CD4-positive, alpha-beta T cell (primary cell): ENCODE measurements at regions not wholly inside any gene's neighbourhood (a gene's known extent, or its start where the extent isn't known, plus 50 kb on each side); places are given as distances from the start of the nearest gene placed in this dataset.
"Not testable (repeated sequence)": the region's sequence is repeated elsewhere in the genome, so short reads cannot be mapped to it uniquely, and the experiment has no call there.

ENCODE experiments used
- ATAC-seq: fragments of 200-7000 bp; cut with Tn5 transposase; one replicate; pipeline ENCODE4 v1.10.0; 2022; ENCODE audit warnings: mild to moderate bottlenecking; ENCODE audit not compliant: poor library complexity
- CTCF ChIA-PET: fragments of 350-600 bp; sonication (Branson Sonifier 250); formaldehyde crosslinking; loops from one replicate; lab custom pipeline; 2021; ENCODE audit warnings: antibody characterized with exemption, inconsistent platforms; lab: Charles Lee
- POLR2A ChIA-PET: fragments of 350-600 bp; sonication (Branson Sonifier 250); formaldehyde crosslinking; loops from one replicate; lab custom pipeline; 2021; ENCODE audit warnings: antibody characterized with exemption, inconsistent platforms; lab: Charles Lee
- DNase-seq, 14 experiments: peaks; one replicate each; pipeline ENCODE4 v3.0.0-alpha.2; 2013 to 2020; ENCODE audit warnings: mixed read lengths in 2 of 14
- H3K27ac ChIP-seq, 2 donors: one replicate each; pipeline versions ENCODE4 v1.5.1 to v1.7.0; 2013; ENCODE audit warnings: low read length in 2 of 2, low read depth in 1 of 2, mild to moderate bottlenecking in 1 of 2
- H3K27me3 ChIP-seq, 2 experiments: 1 replicate in 1 of 2; 2 replicates in 1 of 2; pipeline versions ENCODE4 v1.6.1 to v1.7.0; 2013; ENCODE audit warnings: low read length in 2 of 2, control low read depth in 1 of 2, mild to moderate bottlenecking in 1 of 2, moderate library complexity in 1 of 2; ENCODE audit not compliant: insufficient read depth in 2 of 2, control insufficient read depth in 1 of 2
- H3K36me3 ChIP-seq: one replicate; pipeline ENCODE4 v1.6.1; 2013; ENCODE audit warnings: low read length, control low read depth; ENCODE audit not compliant: insufficient read depth
- H3K4me1 ChIP-seq: one replicate; pipeline ENCODE4 v1.6.1; 2013; ENCODE audit warnings: low read length, control low read depth; ENCODE audit not compliant: insufficient read depth
- H3K4me3 ChIP-seq: one replicate; pipeline ENCODE4 v1.5.1; 2013; ENCODE audit warnings: mild to moderate bottlenecking, low read length, moderate library complexity
- H3K9me3 ChIP-seq, 2 experiments: 1 replicate in 1 of 2; 2 replicates in 1 of 2; pipeline versions ENCODE4 v1.6.1 to v1.7.0; 2013; ENCODE audit warnings: low read length in 2 of 2, mild to moderate bottlenecking in 2 of 2, control low read depth in 1 of 2, moderate library complexity in 1 of 2; ENCODE audit not compliant: control insufficient read depth in 1 of 2, insufficient read depth in 1 of 2
- H3K27ac Mint-ChIP-seq: one replicate; pipeline ENCODE4 v1.8.0; 2020; ENCODE audit warnings: mixed read lengths
- H3K27me3 Mint-ChIP-seq: one replicate; pipeline ENCODE4 v1.8.0; 2021; ENCODE audit warnings: mixed read lengths
- H3K36me3 Mint-ChIP-seq: one replicate; pipeline ENCODE4 v1.8.0; 2021; ENCODE audit warnings: low read depth, mixed read lengths
- H3K4me1 Mint-ChIP-seq: one replicate; pipeline ENCODE4 v1.8.0; 2021; ENCODE audit warnings: low read depth, mixed read lengths
- H3K4me3 Mint-ChIP-seq: one replicate; pipeline ENCODE4 v1.8.0; 2020; ENCODE audit warnings: mild to moderate bottlenecking, mixed read lengths
- H3K9me3 Mint-ChIP-seq: one replicate; pipeline ENCODE4 v1.8.0; 2020; ENCODE audit warnings: mixed read lengths
- intact Hi-C, 2 experiments: fragments of 100-400 bp; cut with DNase I in 1 of 2; cut with micrococcal nuclease in 1 of 2; formaldehyde crosslinking; loops; one replicate each; pipeline versions ENCODE4 v1.15.1 to v1.9.0; 2023 to 2025; cut with DNase I, micrococcal nuclease
- TF ChIP-seq, protein P1 (sequence below): fragments of 200-600 bp; IDR thresholded peaks from one replicate; pipeline ENCODE4 v1.8.0; 2022; ENCODE audit warnings: antibody characterized with exemption, mild to moderate bottlenecking

DNA sequence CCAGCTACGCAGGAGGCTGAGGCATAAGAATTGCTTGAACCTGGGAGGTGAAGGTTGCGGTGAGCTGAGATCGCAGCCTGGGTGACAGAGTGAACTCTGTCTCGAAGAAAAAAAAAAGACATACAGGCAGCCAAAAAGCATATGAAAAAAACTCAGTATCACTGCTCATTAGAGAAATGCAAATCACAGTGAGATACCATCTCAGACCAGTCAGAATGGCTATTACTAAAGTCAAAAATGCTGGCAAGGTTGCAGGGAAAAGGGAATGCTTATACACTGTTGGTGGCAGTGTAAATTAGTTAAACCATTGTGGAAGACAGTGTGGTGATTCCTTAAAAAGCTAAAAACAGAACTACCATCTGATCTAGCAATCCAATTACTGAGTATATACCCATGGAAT lies 123.1 kb downstream of the CHIC2 start:
- no peaks in the 10 kb centered on the region for H3K4me1 ChIP-seq
- Mint-ChIP-seq H3K27ac (no peak overlapping the region), H3K27me3 (peaks cover 7% of the 10 kb centered on the region), H3K36me3 (no peaks in the 10 kb centered on the region), H3K9me3 (peaks cover 5% of the 10 kb centered on the region), H3K4me3 (no peak overlapping the region), H3K4me1 (no peaks in the 10 kb centered on the region)
- intact Hi-C loops = no loop called here
- DNase-seq = no peak
- no peak for ATAC-seq
- no peak overlapping the region for H3K27ac ChIP-seq
- no peak overlapping the region for H3K4me3 ChIP-seq
- ChIA-PET CTCF (interaction anchor here (0.7 kb wide), 1 partner anchor 1181 kb away, joined by 3 read pairs; no protein-coding TSS in a partner anchor), POLR2A (interaction anchor here (0.7 kb wide), 1 partner anchor 11 kb away, joined by 4 read pairs; no protein-coding TSS in a partner anchor)
- TF ChIP-seq, protein P1, sequence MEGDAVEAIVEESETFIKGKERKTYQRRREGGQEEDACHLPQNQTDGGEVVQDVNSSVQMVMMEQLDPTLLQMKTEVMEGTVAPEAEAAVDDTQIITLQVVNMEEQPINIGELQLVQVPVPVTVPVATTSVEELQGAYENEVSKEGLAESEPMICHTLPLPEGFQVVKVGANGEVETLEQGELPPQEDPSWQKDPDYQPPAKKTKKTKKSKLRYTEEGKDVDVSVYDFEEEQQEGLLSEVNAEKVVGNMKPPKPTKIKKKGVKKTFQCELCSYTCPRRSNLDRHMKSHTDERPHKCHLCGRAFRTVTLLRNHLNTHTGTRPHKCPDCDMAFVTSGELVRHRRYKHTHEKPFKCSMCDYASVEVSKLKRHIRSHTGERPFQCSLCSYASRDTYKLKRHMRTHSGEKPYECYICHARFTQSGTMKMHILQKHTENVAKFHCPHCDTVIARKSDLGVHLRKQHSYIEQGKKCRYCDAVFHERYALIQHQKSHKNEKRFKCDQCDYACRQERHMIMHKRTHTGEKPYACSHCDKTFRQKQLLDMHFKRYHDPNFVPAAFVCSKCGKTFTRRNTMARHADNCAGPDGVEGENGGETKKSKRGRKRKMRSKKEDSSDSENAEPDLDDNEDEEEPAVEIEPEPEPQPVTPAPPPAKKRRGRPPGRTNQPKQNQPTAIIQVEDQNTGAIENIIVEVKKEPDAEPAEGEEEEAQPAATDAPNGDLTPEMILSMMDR = no peak
- no peaks in the 10 kb centered on the region for H3K27me3 ChIP-seq
- no peaks in the 10 kb centered on the region for H3K36me3 ChIP-seq
- no peaks in the 10 kb centered on the region for H3K9me3 ChIP-seq

GRCh38 chr4:53939892-53940291 lies 124.5 kb downstream of the CHIC2 start:
- CTCF ChIA-PET, POLR2A ChIA-PET: not testable (repeated sequence)

GRCh38 chr4:53937918-53938317 lies 126.5 kb downstream of the CHIC2 start:
- H3K36me3 Mint-ChIP-seq = no peaks in the 10 kb centered on the region
- ChIA-PET POLR2A (interaction anchor here (0.6 kb wide), 1 partner anchor 556 kb away, joined by 3 read pairs; no protein-coding TSS in a partner anchor), CTCF (no interaction called here)
- DNase-seq (no peak), ATAC-seq (no peak)
- no peak overlapping the region for H3K4me3 Mint-ChIP-seq
- H3K27me3 Mint-ChIP-seq = peaks cover 17% of the 10 kb centered on the region
- no peaks in the 10 kb centered on the region for H3K4me1 Mint-ChIP-seq
- TF ChIP-seq, protein P1 = no peak
- no peaks in the 10 kb centered on the region for H3K27me3 ChIP-seq
- no peak overlapping the region for H3K27ac Mint-ChIP-seq
- no peaks in the 10 kb centered on the region for H3K4me1 ChIP-seq
- no peak overlapping the region for H3K27ac ChIP-seq
- H3K36me3 ChIP-seq = no peaks in the 10 kb centered on the region
- peaks cover 5% of the 10 kb centered on the region for H3K9me3 Mint-ChIP-seq
- H3K4me3 ChIP-seq = no peak overlapping the region
- H3K9me3 ChIP-seq = no peaks in the 10 kb centered on the region
- intact Hi-C loops = no loop called here

More at GRCh38 chr4:53939892-53940291, 124.5 kb downstream of the CHIC2 start:
- H3K4me1 ChIP-seq, H3K9me3 Mint-ChIP-seq, H3K4me3 Mint-ChIP-seq, H3K4me1 Mint-ChIP-seq, H3K36me3 Mint-ChIP-seq, H3K9me3 ChIP-seq, ATAC-seq, intact Hi-C loops, H3K36me3 ChIP-seq, H3K27ac ChIP-seq, H3K4me3 ChIP-seq, DNase-seq, H3K27ac Mint-ChIP-seq, H3K27me3 ChIP-seq: not testable (repeated sequence)
- H3K27me3 Mint-ChIP-seq = peaks cover 17% of the 10 kb centered on the region

GRCh38 chr4:53937327-53937726 lies 127.1 kb downstream of the CHIC2 start:
- H3K4me3 Mint-ChIP-seq = no peak overlapping the region
- Histone ChIP-seq H3K9me3 (no peaks in the 10 kb centered on the region), H3K4me1 (no peaks in the 10 kb centered on the region), H3K4me3 (no peak overlapping the region), H3K27me3 (no peaks in the 10 kb centered on the region), H3K36me3 (no peaks in the 10 kb centered on the region), H3K27ac (no peak overlapping the region)
- H3K4me1 Mint-ChIP-seq = no peaks in the 10 kb centered on the region
- ChIA-PET CTCF (no interaction called here), POLR2A (interaction anchor here (0.6 kb wide), 1 partner anchor 556 kb away, joined by 3 read pairs; no protein-coding TSS in a partner anchor)
- TF ChIP-seq, protein P1 = no peak
- ATAC-seq (no peak), DNase-seq (no peak)
- no peak overlapping the region for H3K27ac Mint-ChIP-seq
- H3K27me3 Mint-ChIP-seq = peaks cover 19% of the 10 kb centered on the region
- no peaks in the 10 kb centered on the region for H3K36me3 Mint-ChIP-seq
- H3K9me3 Mint-ChIP-seq = peaks cover 5% of the 10 kb centered on the region
- intact Hi-C loops = no loop called here
